ENCODE measurements at regions not wholly inside any gene's neighbourhood (a gene's known extent, or its start where the extent isn't known, plus 50 kb on each side); places are given as distances from the start of the nearest gene placed in this dataset.
A peak's percentile ranks its signal among the peaks of the same experiment; 100 is the strongest.
"Not testable (repeated sequence)": the region's sequence is repeated elsewhere in the genome, so short reads cannot be mapped to it uniquely, and the experiment has no call there.

- Histone ChIP-seq H3K36me3 (ENCODE audit: low read depth, missing control alignments) (no peaks in the 10 kb centered on the region), H3K4me1 (peaks cover 4% of the 10 kb centered on the region), H3K27me3 (no peaks in the 10 kb centered on the region), H3K4me3 (no peak overlapping the region), H3K27ac (no peak overlapping the region), H3K9me3 (no peaks in the 10 kb centered on the region)
- WGBS, 2 donors: 37 to 55% methylated on average over 2 of the region's 2 CpGs
- intact Hi-C loops (cut with DNase I; ENCODE audit: low total_unique reads): no loop called here
- DNase-seq: no peak
- no peak for TF ChIP-seq POLR2A (IDR thresholded peaks at IDR 0.05)
- no peak for TF ChIP-seq CTCF (IDR thresholded peaks at IDR 0.05)
These were observed 763.6 kb downstream of the TAF11L14 start for GRCh38 chr5:18397891-18398290.

GRCh38 chr5:18399461-18400327, 765.4 kb downstream of the TAF11L14 start:
- H3K27me3 ChIP-seq; H3K4me1 ChIP-seq; DNase-seq; H3K27ac ChIP-seq; H3K36me3 ChIP-seq (ENCODE audit: low read depth, missing control alignments); intact Hi-C loops (cut with DNase I; ENCODE audit: low total_unique reads); H3K9me3 ChIP-seq: not testable (repeated sequence)
- H3K4me3 ChIP-seq: peak overlapping the region; percentile 34 to 37
- WGBS, 2 donors: 52 to 85% methylated on average over 9 to 45 of the region's 50 CpGs

- H3K4me3 ChIP-seq: no peak overlapping the region
- TF ChIP-seq CTCF (IDR thresholded peaks at IDR 0.05) (no peak), POLR2A (IDR thresholded peaks at IDR 0.05) (no peak)
- no peaks in the 10 kb centered on the region for H3K27me3 ChIP-seq
- H3K27ac ChIP-seq: no peak overlapping the region
- intact Hi-C loops (cut with DNase I; ENCODE audit: low total_unique reads): no loop called here
- H3K4me1 ChIP-seq: no peaks in the 10 kb centered on the region
- no peak for DNase-seq
- WGBS, 2 donors: 50 to 61% methylated on average over 1 of the region's 1 CpG
- H3K9me3 ChIP-seq: no peaks in the 10 kb centered on the region
- H3K36me3 ChIP-seq (ENCODE audit: low read depth, missing control alignments): no peaks in the 10 kb centered on the region
These were observed 768.9 kb downstream of the TAF11L14 start for GRCh38 chr5:18403141-18403540.

- intact Hi-C loops (cut with DNase I; ENCODE audit: low total_unique reads): no loop called here
- 87 to 94% methylated on average over 3 of the region's 3 CpGs for WGBS, 2 donors
- TF ChIP-seq CTCF (IDR thresholded peaks at IDR 0.05) (no peak), POLR2A (IDR thresholded peaks at IDR 0.05) (no peak)
These were observed 769.7 kb downstream of the TAF11L14 start for GRCh38 chr5:18403941-18404438.

GRCh38 chr5:18420711-18421110, 786.5 kb downstream of the TAF11L14 start:
- H3K27me3 ChIP-seq: no peaks in the 10 kb centered on the region
- H3K4me1 ChIP-seq: no peaks in the 10 kb centered on the region
- no peaks in the 10 kb centered on the region for H3K9me3 ChIP-seq
- H3K36me3 ChIP-seq (ENCODE audit: low read depth, missing control alignments): no peaks in the 10 kb centered on the region
- intact Hi-C loops (cut with DNase I; ENCODE audit: low total_unique reads): no loop called here
- H3K4me3 ChIP-seq: no peak overlapping the region
- TF ChIP-seq POLR2A (IDR thresholded peaks at IDR 0.05) (no peak), CTCF (IDR thresholded peaks at IDR 0.05) (no peak)
- 57 to 69% methylated on average over 1 of the region's 1 CpG for WGBS, 2 donors
- no peak overlapping the region for H3K27ac ChIP-seq
- DNase-seq: no peak

More at GRCh38 chr5:18403941-18404438, 769.7 kb downstream of the TAF11L14 start:
- H3K27me3 ChIP-seq: no peaks in the 10 kb centered on the region
- no peak overlapping the region for H3K4me3 ChIP-seq
- DNase-seq: no peak
- no peaks in the 10 kb centered on the region for H3K36me3 ChIP-seq (ENCODE audit: low read depth, missing control alignments)
- H3K27ac ChIP-seq: no peak overlapping the region
- no peaks in the 10 kb centered on the region for H3K4me1 ChIP-seq
- no peaks in the 10 kb centered on the region for H3K9me3 ChIP-seq
